Esophagus mucosa (tissue), 1 donor: ENCODE measurements at regions not wholly inside any gene's neighbourhood (a gene's known extent, or its start where the extent isn't known, plus 50 kb on each side); places are given as distances from the start of the nearest gene placed in this dataset.
"Not testable (repeated sequence)": the region's sequence is repeated elsewhere in the genome, so short reads cannot be mapped to it uniquely, and the experiment has no call there.

Experiments used
- ATAC-seq: fragments of 200-7000 bp; cut with Tn5 transposase; one replicate; pipeline ENCODE4 v1.9.1; 2020
- donor health status: DM: yes; HTN: yes; CAD: no.

- no peak for ATAC-seq
Measured at GRCh38 chr6:8865451-8865850, 430.1 kb upstream of the SLC35B3 start.

GRCh38 chr6:8860671-8861070 lies 425.3 kb upstream of the SLC35B3 start:
- ATAC-seq: no peak

- ATAC-seq: no peak
Measured at GRCh38 chr6:8859501-8859900, 424.2 kb upstream of the SLC35B3 start.

- no peak for ATAC-seq
Measured at GRCh38 chr6:8858854-8859331, 423.5 kb upstream of the SLC35B3 start.

- ATAC-seq: no peak
Measured at GRCh38 chr6:8857160-8857559, 421.8 kb upstream of the SLC35B3 start.

- ATAC-seq: no peak
Measured at GRCh38 chr6:8855411-8855810, 420.1 kb upstream of the SLC35B3 start.

GRCh38 chr6:8852332-8852731 lies 417.0 kb upstream of the SLC35B3 start:
- ATAC-seq: no peak

- not testable (repeated sequence) for ATAC-seq
Measured at GRCh38 chr6:8846680-8847079, 411.3 kb upstream of the SLC35B3 start.

- ATAC-seq: no peak
Measured at GRCh38 chr6:8845690-8846089, 410.3 kb upstream of the SLC35B3 start.

GRCh38 chr6:8844968-8845367 lies 409.6 kb upstream of the SLC35B3 start:
- no peak for ATAC-seq

- ATAC-seq: no peak
Measured at GRCh38 chr6:8839626-8840025, 404.3 kb upstream of the SLC35B3 start.

GRCh38 chr6:8837343-8837742 lies 402.0 kb upstream of the SLC35B3 start:
- no peak for ATAC-seq

- not testable (repeated sequence) for ATAC-seq
Measured at GRCh38 chr6:8832695-8833094, 397.4 kb upstream of the SLC35B3 start.

GRCh38 chr6:8831366-8832152 lies 396.2 kb upstream of the SLC35B3 start:
- ATAC-seq: no peak

- ATAC-seq: no peak
Measured at GRCh38 chr6:8830794-8831193, 395.4 kb upstream of the SLC35B3 start.

GRCh38 chr6:8829796-8830195 lies 394.5 kb upstream of the SLC35B3 start:
- ATAC-seq: no peak

- ATAC-seq: no peak
Measured at GRCh38 chr6:8829296-8829695, 394.0 kb upstream of the SLC35B3 start.

- ATAC-seq: no peak
Measured at GRCh38 chr6:8828376-8828775, 393.0 kb upstream of the SLC35B3 start.

GRCh38 chr6:8825726-8826125 lies 390.4 kb upstream of the SLC35B3 start:
- no peak for ATAC-seq

GRCh38 chr6:8821981-8822381 lies 386.6 kb upstream of the SLC35B3 start:
- ATAC-seq: no peak

GRCh38 chr6:8820313-8820712 lies 385.0 kb upstream of the SLC35B3 start:
- ATAC-seq: no peak

- ATAC-seq: peak; percentile 72
Measured at GRCh38 chr6:8819446-8819845, 384.1 kb upstream of the SLC35B3 start.

- ATAC-seq: no peak
Measured at GRCh38 chr6:8814440-8815000, 379.2 kb upstream of the SLC35B3 start.

- no peak for ATAC-seq
Measured at GRCh38 chr6:8810325-8810724, 375.0 kb upstream of the SLC35B3 start.
